ENCODE measurements at regions not wholly inside any gene's neighbourhood (a gene's known extent, or its start where the extent isn't known, plus 50 kb on each side); places are given as distances from the start of the nearest gene placed in this dataset.

- 87 to 94% (median 89%) methylated on average over 3 of the region's 3 CpGs for WGBS, 5 donors
- Histone ChIP-seq H3K36me3 (no peaks in the 10 kb centered on the region), H3K27me3 (no peaks in the 10 kb centered on the region), H3K9me3 (no peaks in the 10 kb centered on the region), H3K4me3 (no peak overlapping the region), H3K4me1 (no peaks in the 10 kb centered on the region), H3K27ac (no peak overlapping the region)
- intact Hi-C loops (cut with DNase I; ENCODE audit: low total_unique reads) = no loop called here
- no peak for TF ChIP-seq EP300 (IDR thresholded peaks at IDR 0.05)
- no peak for TF ChIP-seq CTCF (IDR thresholded peaks at IDR 0.05)
- TF ChIP-seq POLR2AphosphoS5 (IDR thresholded peaks at IDR 0.05) = no peak
- no peak for TF ChIP-seq POLR2A (IDR thresholded peaks at IDR 0.05)
- no peak for DNase-seq
Observed at GRCh38 chr2:21386666-21387065, 262.9 kb downstream of the TDRD15 start.

- Histone ChIP-seq H3K9me3 (no peaks in the 10 kb centered on the region), H3K4me1 (no peaks in the 10 kb centered on the region), H3K36me3 (no peaks in the 10 kb centered on the region), H3K27ac (no peak overlapping the region), H3K27me3 (no peaks in the 10 kb centered on the region), H3K4me3 (no peak overlapping the region)
- intact Hi-C loops (cut with DNase I; ENCODE audit: low total_unique reads) = no loop called here
- WGBS, 5 donors = 11 to 22% (median 13%) methylated on average over 4 of the region's 4 CpGs
- no peak for DNase-seq
- TF ChIP-seq POLR2A (IDR thresholded peaks at IDR 0.05) (no peak), POLR2AphosphoS5 (IDR thresholded peaks at IDR 0.05) (no peak), CTCF (IDR thresholded peaks at IDR 0.05) (no peak), EP300 (IDR thresholded peaks at IDR 0.05) (no peak)
Observed at GRCh38 chr2:21392649-21393048, 268.9 kb downstream of the TDRD15 start.

- Histone ChIP-seq H3K4me3 (no peak overlapping the region), H3K36me3 (no peaks in the 10 kb centered on the region), H3K27ac (no peak overlapping the region), H3K4me1 (no peaks in the 10 kb centered on the region), H3K9me3 (no peaks in the 10 kb centered on the region), H3K27me3 (no peaks in the 10 kb centered on the region)
- intact Hi-C loops (cut with DNase I; ENCODE audit: low total_unique reads) = no loop called here
- no peak for DNase-seq
- 19 to 44% (median 30%) methylated on average over 5 of the region's 5 CpGs for WGBS, 5 donors
- no peak for TF ChIP-seq POLR2AphosphoS5 (IDR thresholded peaks at IDR 0.05)
- no peak for TF ChIP-seq POLR2A (IDR thresholded peaks at IDR 0.05)
- no peak for TF ChIP-seq CTCF (IDR thresholded peaks at IDR 0.05)
- no peak for TF ChIP-seq EP300 (IDR thresholded peaks at IDR 0.05)
Observed at GRCh38 chr2:21393173-21393572, 269.4 kb downstream of the TDRD15 start.

GRCh38 chr2:21395366-21395765, 271.6 kb downstream of the TDRD15 start:
- TF ChIP-seq CTCF (IDR thresholded peaks at IDR 0.05) (no peak), EP300 (IDR thresholded peaks at IDR 0.05) (no peak), POLR2A (IDR thresholded peaks at IDR 0.05) (no peak), POLR2AphosphoS5 (IDR thresholded peaks at IDR 0.05) (no peak)
- intact Hi-C loops (cut with DNase I; ENCODE audit: low total_unique reads) = no loop called here
- no peak overlapping the region for H3K4me3 ChIP-seq
- H3K9me3 ChIP-seq = no peaks in the 10 kb centered on the region
- no peaks in the 10 kb centered on the region for H3K4me1 ChIP-seq
- 68 to 83% (median 74%) methylated on average over 4 of the region's 4 CpGs for WGBS, 5 donors
- no peak overlapping the region for H3K27ac ChIP-seq
- no peaks in the 10 kb centered on the region for H3K27me3 ChIP-seq
- DNase-seq = peak in 1 of 2 donors; percentile 23
- H3K36me3 ChIP-seq = no peaks in the 10 kb centered on the region
